Endothelial cell of umbilical vein (primary cell): ENCODE measurements at regions not wholly inside any gene's neighbourhood (a gene's known extent, or its start where the extent isn't known, plus 50 kb on each side); places are given as distances from the start of the nearest gene placed in this dataset.

Experiments
- BruUV-seq: library from RNA; stranded (reverse); fragments of 400-500 nt; replicated peaks from 2 replicates; lab custom pipeline; 2021; lab: Mats Ljungman, UMichigan
- CTCF ChIA-PET: fragments of 300-600, 350-600 bp; sonication (Branson Sonifier 250); formaldehyde crosslinking; loops from one replicate; lab custom pipeline; 2021; ENCODE audit warnings: antibody characterized with exemption, inconsistent platforms; lab: Charles Lee
- POLR2A ChIA-PET: fragments of 300-600, 350-600 bp; sonication (Branson Sonifier 250); formaldehyde crosslinking; loops from one replicate; lab custom pipeline; 2021; ENCODE audit warnings: antibody characterized with exemption, inconsistent platforms; lab: Charles Lee
- DNase-seq: peaks from one replicate; pipeline ENCODE4 v3.0.0-alpha.2; 2011; ENCODE audit warnings: low read depth, low spot score
- FAIRE-seq: peaks from 2 replicates; lab custom pipeline; 2011; peaks lifted over from hg19 to GRCh38; lab: Jason Lieb, UNC
- H2AFZ ChIP-seq: 2 replicates; pipeline ENCODE4 v1.6.0; 2012; ENCODE audit warnings: low read depth, low read length, control low read depth, inconsistent platforms
- H3K27ac ChIP-seq: 2 replicates; pipeline ENCODE4 v1.5.1; 2011; ENCODE audit warnings: low read depth, mild to moderate bottlenecking, control low read depth, low read length, moderate library complexity; ENCODE audit not compliant: insufficient read depth
- H3K27me3 ChIP-seq, 2 experiments: 2 replicates each; pipeline versions ENCODE4 v1.6.0 to v1.6.1; 2011; ENCODE audit warnings: low read length in 2 of 2, mixed read lengths in 1 of 2; ENCODE audit not compliant: control insufficient read depth in 2 of 2, insufficient read depth in 2 of 2
- H3K36me3 ChIP-seq, 2 experiments: 2 replicates in 1 of 2; 3 replicates in 1 of 2; pipeline ENCODE4 v1.5.1; 2011; ENCODE audit warnings: low read length in 2 of 2, mild to moderate bottlenecking in 1 of 2, moderate library complexity in 1 of 2; ENCODE audit not compliant: control insufficient read depth in 2 of 2, insufficient read depth in 2 of 2; ENCODE audit errors: extremely low read depth in 1 of 2
- H3K4me1 ChIP-seq: 3 replicates; pipeline ENCODE4 v1.5.1; 2011; ENCODE audit warnings: mild to moderate bottlenecking, low read length; ENCODE audit not compliant: control insufficient read depth, insufficient read depth; ENCODE audit errors: extremely low read depth
- H3K4me2 ChIP-seq: 2 replicates; pipeline ENCODE4 v1.6.1; 2011; ENCODE audit warnings: low read length, control low read depth, mixed read lengths; ENCODE audit not compliant: insufficient read depth
- H3K4me3 ChIP-seq, 3 experiments: fragments of 200-600 bp in 1 of 3; sonication (generic), shearing (Covaris generic) in 1 of 3; replicated peaks in 1 of 3; 2 replicates each; pipeline ENCODE4 v1.5.1; 2011 to 2016; ENCODE audit warnings: control low read depth in 3 of 3, low read length in 3 of 3, mild to moderate bottlenecking in 2 of 3, inconsistent platforms in 1 of 3, low read depth in 1 of 3, moderate library complexity in 1 of 3; ENCODE audit not compliant: insufficient read depth in 1 of 3
- H3K79me2 ChIP-seq: 2 replicates; pipeline ENCODE4 v1.6.0; 2012; ENCODE audit warnings: low read length, inconsistent platforms; ENCODE audit not compliant: control insufficient read depth, insufficient read depth
- H3K9ac ChIP-seq: replicated peaks from 2 replicates; pipeline ENCODE3; 2011; ENCODE audit warnings: low read length, control low read depth; ENCODE audit not compliant: insufficient read depth; ENCODE audit errors: extremely low read depth
- H3K9me1 ChIP-seq: replicated peaks from 3 replicates; pipeline ENCODE4 v1.6.0; 2011; ENCODE audit warnings: mild to moderate bottlenecking, low read length; ENCODE audit not compliant: control insufficient read depth, insufficient read depth; ENCODE audit errors: extremely low read depth
- H3K9me3 ChIP-seq: replicated peaks from 2 replicates; pipeline ENCODE4 v1.5.1; 2012; ENCODE audit warnings: low read length, inconsistent platforms; ENCODE audit not compliant: control insufficient read depth, insufficient read depth
- H4K20me1 ChIP-seq: replicated peaks from 2 replicates; pipeline ENCODE3; 2011; ENCODE audit warnings: mild to moderate bottlenecking, low read length; ENCODE audit not compliant: control insufficient read depth, insufficient read depth; ENCODE audit errors: extremely low read depth
- CTCF ChIP-seq, 2 donors: IDR thresholded peaks; 1 replicate in 1 of 2; 2 replicates in 1 of 2; pipeline ENCODE4 v1.5.1; 2011; ENCODE audit warnings: low read length in 2 of 2, mild to moderate bottlenecking in 2 of 2, moderate library complexity in 2 of 2, control low read depth in 1 of 2, inconsistent platforms in 1 of 2, low read depth in 1 of 2; ENCODE audit not compliant: insufficient read depth in 1 of 2; ENCODE audit errors: extremely low read depth in 1 of 2
- EZH2 ChIP-seq: IDR thresholded peaks from 2 replicates; pipeline ENCODE4 v1.6.1; 2012; ENCODE audit warnings: borderline replicate concordance, low read depth, mild to moderate bottlenecking, moderate library complexity, low read length, inconsistent platforms; ENCODE audit not compliant: severe bottlenecking
- FOS ChIP-seq: IDR thresholded peaks from 2 replicates; pipeline ENCODE4 v1.6.1; 2011; ENCODE audit warnings: mild to moderate bottlenecking, low read length, moderate library complexity, borderline replicate concordance; ENCODE audit not compliant: insufficient read depth
- GATA2 ChIP-seq: IDR thresholded peaks from 2 replicates; pipeline ENCODE4 v1.7.0; 2011; ENCODE audit warnings: low read depth, mild to moderate bottlenecking, moderate library complexity, mixed read lengths, low read length; ENCODE audit not compliant: insufficient read length, insufficient read depth
- JUN ChIP-seq: IDR thresholded peaks from 2 replicates; pipeline ENCODE4 v1.6.1; 2011; ENCODE audit warnings: borderline replicate concordance, low read depth; ENCODE audit not compliant: insufficient read length, insufficient read depth
- MAX ChIP-seq: IDR thresholded peaks from 2 replicates; pipeline ENCODE4 v1.6.1; 2011; ENCODE audit not compliant: insufficient read depth, insufficient read length
- MYC ChIP-seq: IDR thresholded peaks from one replicate; pipeline ENCODE4 v1.6.1; 2011; ENCODE audit warnings: mild to moderate bottlenecking, low read depth, low read length
- POLR2A ChIP-seq: IDR thresholded peaks from 2 replicates; pipeline ENCODE4 v1.6.1; 2012; ENCODE audit warnings: low read depth, mild to moderate bottlenecking, control low read depth, low read length
- POLR2AphosphoS5 ChIP-seq: IDR thresholded peaks from 2 replicates; pipeline ENCODE4 v1.6.1; 2012; ENCODE audit warnings: low read depth, mild to moderate bottlenecking, control low read depth, low read length, moderate library complexity; ENCODE audit not compliant: insufficient read depth
- dilution Hi-C: fragments of 300-500 bp; cut with MboI; formaldehyde crosslinking; loops from one replicate; pipeline ENCODE4 v1.15.0; 2019; ENCODE audit warnings: low sequenced_read_pairs; ENCODE audit not compliant: extremely low pct_ligation_motif_present
- intact Hi-C: fragments of 100-400 bp; cut with micrococcal nuclease; formaldehyde crosslinking; loops from one replicate; pipeline ENCODE4 v1.10.0; 2022

GRCh38 chr7:77467408-77467807 lies 51.3 kb upstream of the GSAP start:
- CTCF ChIA-PET, result no interaction called here
- Histone ChIP-seq H3K9ac (no peak overlapping the region), H3K9me3 (no peaks in the 10 kb centered on the region), H3K36me3 (no peaks in the 10 kb centered on the region), H3K4me2 (no peak overlapping the region), H3K27me3 (no peaks in the 10 kb centered on the region), H3K27ac (no peak overlapping the region), H3K9me1 (no peaks in the 10 kb centered on the region), H3K4me1 (no peaks in the 10 kb centered on the region), H4K20me1 (no peaks in the 10 kb centered on the region), H3K4me3 (no peak overlapping the region), H2AFZ (no peak overlapping the region), H3K79me2 (no peaks in the 10 kb centered on the region)
- DNase-seq, result no peak
- POLR2A ChIA-PET, result no interaction called here
- no peak for TF ChIP-seq EZH2
- no peak for TF ChIP-seq MAX
- TF ChIP-seq GATA2, result no peak
- no peak for TF ChIP-seq JUN
- TF ChIP-seq POLR2A, result no peak
- TF ChIP-seq CTCF (IDR thresholded peaks at IDR 0.05; ENCODE audit: extremely low read depth in 1 of 2, insufficient read depth in 1 of 2, low read depth in 1 of 2, low read length in 2 of 2), result no peak
- TF ChIP-seq MYC, result no peak
- no peak for TF ChIP-seq POLR2AphosphoS5
- TF ChIP-seq FOS, result no peak
- dilution Hi-C loops (no loop called here), intact Hi-C loops (no loop called here)
- no TSS peak for BruUV-seq
- no peak for FAIRE-seq
